Renal cortical epithelial cell (primary cell): ENCODE measurements at regions not wholly inside any gene's neighbourhood (a gene's known extent, or its start where the extent isn't known, plus 50 kb on each side); places are given as distances from the start of the nearest gene placed in this dataset.

ENCODE experiments used
- DNase-seq: peaks from one replicate; pipeline ENCODE4 v3.0.0-alpha.2; 2011; ENCODE audit warnings: low read depth

- no peak for DNase-seq
These were observed 195.3 kb upstream of the TCF21 start for GRCh38 chr6:133693565-133693964.

- DNase-seq: no peak
These were observed 191.7 kb upstream of the TCF21 start for GRCh38 chr6:133697185-133697584.

- DNase-seq: no peak
These were observed 191.2 kb upstream of the TCF21 start for GRCh38 chr6:133697666-133698065.

GRCh38 chr6:133698272-133698671, 190.6 kb upstream of the TCF21 start:
- no peak for DNase-seq

GRCh38 chr6:133699741-133700385, 189.1 kb upstream of the TCF21 start:
- peak; percentile 1 for DNase-seq

- no peak for DNase-seq
These were observed 187.1 kb upstream of the TCF21 start for GRCh38 chr6:133701633-133702331.

- no peak for DNase-seq
These were observed 184.5 kb upstream of the TCF21 start for GRCh38 chr6:133704371-133704770.

- no peak for DNase-seq
These were observed 183.8 kb upstream of the TCF21 start for GRCh38 chr6:133705066-133705465.

GRCh38 chr6:133705731-133706130, 183.2 kb upstream of the TCF21 start:
- DNase-seq: peak; percentile 1

- DNase-seq: peak; percentile 30
These were observed 181.5 kb upstream of the TCF21 start for GRCh38 chr6:133707456-133707855.

GRCh38 chr6:133710826-133711225, 178.1 kb upstream of the TCF21 start:
- no peak for DNase-seq

- DNase-seq: no peak
These were observed 173.6 kb upstream of the TCF21 start for GRCh38 chr6:133715270-133715669.

- peak; percentile 18 for DNase-seq
These were observed 164.2 kb upstream of the TCF21 start for GRCh38 chr6:133724726-133725125.

GRCh38 chr6:133726188-133726587, 162.7 kb upstream of the TCF21 start:
- no peak for DNase-seq

- peak; percentile 20 for DNase-seq
These were observed 158.0 kb upstream of the TCF21 start for GRCh38 chr6:133730881-133731280.

GRCh38 chr6:133740218-133740617, 148.7 kb upstream of the TCF21 start:
- no peak for DNase-seq

GRCh38 chr6:133740816-133741215, 148.1 kb upstream of the TCF21 start:
- DNase-seq: no peak

GRCh38 chr6:133741375-133741861, 147.5 kb upstream of the TCF21 start:
- DNase-seq: peak; percentile 89

- DNase-seq: no peak
These were observed 145.3 kb upstream of the TCF21 start for GRCh38 chr6:133743621-133744020.

- DNase-seq: no peak
These were observed 142.5 kb upstream of the TCF21 start for GRCh38 chr6:133746417-133746770.

GRCh38 chr6:133748628-133749027, 140.3 kb upstream of the TCF21 start:
- no peak for DNase-seq

GRCh38 chr6:133749427-133749826, 139.5 kb upstream of the TCF21 start:
- no peak for DNase-seq

GRCh38 chr6:133752129-133752528, 136.8 kb upstream of the TCF21 start:
- DNase-seq: no peak

- peak; percentile 57 for DNase-seq
These were observed 135.2 kb upstream of the TCF21 start for GRCh38 chr6:133753756-133754155.
